G401 (cell line): ENCODE measurements at regions not wholly inside any gene's neighbourhood (a gene's known extent, or its start where the extent isn't known, plus 50 kb on each side); places are given as distances from the start of the nearest gene placed in this dataset.

Experiments
- DNase-seq: peaks from one replicate; pipeline ENCODE4 v3.0.0-alpha.2; 2015; ENCODE audit warnings: low spot score
- in situ Hi-C: cut with HindIII; loops from 2 replicates; pipeline ENCODE4 v1.10.0; 2016; ENCODE audit warnings: low sequenced_read_pairs, mixed read lengths

- DNase-seq = no peak
- in situ Hi-C loops = no loop called here
Measured at GRCh38 chr2:8513601-8514273, 168.1 kb upstream of the ID2 start.

- in situ Hi-C loops = no loop called here
- no peak for DNase-seq
Measured at GRCh38 chr2:8514274-8514662, 167.6 kb upstream of the ID2 start.

- DNase-seq = no peak
- in situ Hi-C loops = no loop called here
Measured at GRCh38 chr2:8514796-8515758, 166.8 kb upstream of the ID2 start.

GRCh38 chr2:8515864-8516533 lies 165.9 kb upstream of the ID2 start:
- DNase-seq = no peak
- in situ Hi-C loops = no loop called here

GRCh38 chr2:8517850-8518498 lies 163.9 kb upstream of the ID2 start:
- in situ Hi-C loops = no loop called here
- no peak for DNase-seq

- DNase-seq = no peak
- in situ Hi-C loops = no loop called here
Measured at GRCh38 chr2:8518979-8519668, 162.7 kb upstream of the ID2 start.

GRCh38 chr2:8520791-8521344 lies 161.0 kb upstream of the ID2 start:
- DNase-seq = no peak
- in situ Hi-C loops = no loop called here

GRCh38 chr2:8522687-8523086 lies 159.2 kb upstream of the ID2 start:
- DNase-seq = no peak
- in situ Hi-C loops = no loop called here

GRCh38 chr2:8524388-8524787 lies 157.5 kb upstream of the ID2 start:
- in situ Hi-C loops = no loop called here
- DNase-seq = no peak

- in situ Hi-C loops = no loop called here
Measured at GRCh38 chr2:8524823-8525222, 157.0 kb upstream of the ID2 start.

GRCh38 chr2:8525236-8525581 lies 156.6 kb upstream of the ID2 start:
- in situ Hi-C loops = no loop called here
- no peak for DNase-seq

More at GRCh38 chr2:8524823-8525222, 157.0 kb upstream of the ID2 start:
- no peak for DNase-seq

GRCh38 chr2:8525582-8526402 lies 156.1 kb upstream of the ID2 start:
- peak; percentile 21 for DNase-seq
- in situ Hi-C loops = no loop called here

GRCh38 chr2:8526403-8526696 lies 155.5 kb upstream of the ID2 start:
- in situ Hi-C loops = no loop called here
- DNase-seq = no peak

- no peak for DNase-seq
- in situ Hi-C loops = no loop called here
Measured at GRCh38 chr2:8527031-8527430, 154.8 kb upstream of the ID2 start.

- DNase-seq = no peak
- in situ Hi-C loops = no loop called here
Measured at GRCh38 chr2:8527676-8528075, 154.2 kb upstream of the ID2 start.

GRCh38 chr2:8528863-8529262 lies 153.0 kb upstream of the ID2 start:
- DNase-seq = no peak
- in situ Hi-C loops = no loop called here

- no peak for DNase-seq
- in situ Hi-C loops = no loop called here
Measured at GRCh38 chr2:8529706-8530277, 152.1 kb upstream of the ID2 start.

- no peak for DNase-seq
- in situ Hi-C loops = no loop called here
Measured at GRCh38 chr2:8531481-8531880, 150.4 kb upstream of the ID2 start.
